ENCODE measurements at regions not wholly inside any gene's neighbourhood (a gene's known extent, or its start where the extent isn't known, plus 50 kb on each side); places are given as distances from the start of the nearest gene placed in this dataset.

DNA sequence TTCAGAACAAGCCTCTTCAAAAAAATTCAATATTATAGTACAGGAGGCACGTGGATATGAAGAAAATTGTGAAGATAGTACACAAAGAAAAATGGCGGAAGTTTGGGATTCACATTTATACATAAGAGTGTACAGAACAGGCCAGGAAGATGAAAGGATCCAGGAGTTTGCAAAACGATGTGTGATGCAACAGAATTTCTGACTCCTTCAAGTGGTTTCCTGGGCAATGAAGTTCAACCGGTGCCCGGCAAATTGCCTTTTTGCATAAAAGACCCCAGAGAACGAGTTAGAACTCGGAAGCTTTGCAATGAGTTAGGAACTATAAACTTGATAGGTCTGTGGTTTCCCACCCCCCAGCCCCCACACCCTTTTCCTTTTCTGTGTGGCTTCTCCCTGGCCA is 189.1 kb downstream of the SALL1 start:
- no peak for TF ChIP-seq CTCF (IDR thresholded peaks at IDR 0.05)
- TF ChIP-seq POLR2AphosphoS5 (IDR thresholded peaks at IDR 0.05), result no peak
- TF ChIP-seq EP300 (IDR thresholded peaks at IDR 0.05; ENCODE audit: low read depth), result no peak
